NCI-H2227 (cell line): ENCODE measurements at regions not wholly inside any gene's neighbourhood (a gene's known extent, or its start where the extent isn't known, plus 50 kb on each side); places are given as distances from the start of the nearest gene placed in this dataset.

ENCODE experiments used
- DNase-seq: peaks from one replicate; lab custom pipeline; 2025; ENCODE audit not compliant: unreplicated experiment; lab: John Stamatoyannopoulos, UW

DNA sequence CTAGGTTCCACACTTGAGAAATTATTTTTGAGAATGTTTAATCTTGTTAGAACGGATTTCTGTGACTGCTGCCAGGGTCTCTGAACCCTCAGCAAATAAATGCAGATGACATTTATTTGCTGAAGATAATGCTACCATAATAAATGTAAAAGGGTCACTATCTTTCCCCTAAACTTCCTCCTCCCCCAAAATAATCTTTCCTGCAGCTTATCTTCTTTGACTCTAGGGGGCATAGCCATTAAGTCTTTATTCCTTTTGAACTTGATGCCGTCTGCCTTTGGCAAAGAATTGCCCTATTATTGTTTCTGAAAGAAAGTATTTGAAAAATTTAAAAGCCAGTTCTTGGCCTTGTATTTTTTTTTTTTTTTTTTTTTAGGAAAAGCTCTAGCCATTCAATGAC, 63.6 kb upstream of the ACSL3 start:
- peak; percentile 26 for DNase-seq

DNA sequence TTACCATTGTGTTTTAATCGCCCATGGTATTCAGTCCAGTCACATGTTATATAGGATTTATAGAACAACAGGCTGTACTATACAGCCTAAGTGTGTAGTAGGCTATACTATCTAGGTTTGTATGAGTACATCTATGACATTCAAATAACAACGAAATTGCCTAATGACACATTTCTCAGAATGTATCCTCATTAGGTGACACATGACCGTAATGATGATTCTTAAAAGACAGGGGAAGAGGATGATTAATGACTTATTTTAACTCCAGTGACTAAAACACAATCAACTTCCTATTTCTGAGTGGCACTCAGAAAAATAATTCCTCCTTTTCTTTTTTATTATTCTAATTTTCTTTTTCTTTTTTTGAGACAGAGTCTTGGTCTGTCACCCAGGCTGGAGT, 63.0 kb upstream of the ACSL3 start:
- no peak for DNase-seq

DNA sequence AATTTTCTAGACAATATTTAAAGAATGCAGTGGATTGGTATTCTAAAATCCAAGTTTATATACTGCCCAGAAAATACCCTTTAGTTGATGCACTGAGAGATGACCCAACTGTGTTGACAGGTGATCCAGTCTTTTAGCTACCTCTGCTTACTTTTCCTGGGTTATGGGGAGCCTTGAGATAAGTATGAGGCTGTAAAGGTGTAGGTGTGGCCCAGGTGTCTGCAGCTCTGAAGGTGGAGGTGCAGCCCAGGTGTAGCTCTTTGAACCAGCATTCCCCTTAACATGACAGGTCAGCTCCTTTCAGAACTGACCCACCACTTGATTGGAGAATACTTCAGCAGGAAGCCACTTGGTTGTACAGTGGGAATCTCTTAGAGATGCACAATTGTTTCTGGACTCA, 62.3 kb upstream of the ACSL3 start:
- no peak for DNase-seq

DNA sequence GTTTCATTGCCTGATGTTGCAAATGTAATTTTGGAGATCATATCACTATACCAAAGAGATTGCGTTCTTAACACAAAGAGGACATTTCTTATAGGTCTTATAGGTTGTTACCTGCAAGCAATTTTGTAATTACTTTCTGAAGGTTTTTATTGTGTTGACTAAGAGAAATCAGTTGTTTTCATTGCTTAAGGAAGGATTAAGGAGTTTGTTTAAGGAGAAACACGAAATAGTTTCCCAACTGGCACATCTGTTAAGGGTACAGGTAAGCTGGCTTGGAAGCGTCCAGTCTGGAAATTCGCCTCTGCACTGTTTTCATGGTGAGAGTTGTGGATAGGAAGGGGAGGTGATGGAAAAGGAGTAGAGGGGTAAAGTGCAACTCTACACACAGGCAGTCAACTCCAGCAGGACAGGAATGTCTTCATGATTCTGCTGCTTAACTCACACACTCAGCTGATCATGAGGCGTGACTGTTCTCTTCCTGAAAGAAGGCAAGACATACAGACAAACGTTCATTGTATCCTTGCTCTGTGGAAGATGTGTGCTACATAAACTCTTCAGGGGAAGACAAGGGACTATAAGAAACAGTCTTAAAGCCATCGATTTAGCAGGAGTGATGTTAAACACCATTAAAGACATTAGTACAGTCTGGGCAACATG, 61.4 kb upstream of the ACSL3 start:
- DNase-seq, result no peak

DNA sequence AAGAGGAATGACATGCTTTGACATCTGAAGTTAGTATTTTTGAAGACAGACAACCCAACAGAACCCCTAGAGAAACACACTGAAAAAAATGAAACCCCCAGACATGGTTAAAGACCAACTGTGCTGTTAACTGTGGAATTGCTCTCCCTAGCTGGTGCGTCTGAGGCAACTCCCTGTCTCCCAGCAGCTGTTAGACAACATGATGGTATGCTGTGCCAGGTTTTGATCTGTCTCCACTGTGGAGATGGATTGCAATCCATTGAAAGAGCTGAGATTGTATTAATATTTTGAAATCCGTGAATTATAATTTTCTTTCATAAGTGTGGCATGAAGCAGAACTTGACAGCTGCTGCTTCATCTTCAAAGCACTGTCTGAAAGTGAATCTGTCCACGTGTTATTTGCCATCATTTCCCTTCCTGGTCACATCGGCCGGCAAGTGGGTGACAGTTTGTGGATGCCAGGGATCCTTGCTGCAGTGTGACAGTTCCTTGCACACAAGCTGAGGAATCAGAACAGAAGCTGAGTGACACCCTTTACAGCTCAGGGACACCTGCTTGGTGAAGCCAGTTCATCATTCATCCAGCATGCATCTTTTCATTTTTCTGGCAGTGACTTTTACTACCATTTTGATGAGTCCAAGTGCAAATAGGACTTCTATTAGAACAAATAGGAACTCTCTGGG, 58.2 kb upstream of the ACSL3 start:
- DNase-seq, result no peak

DNA sequence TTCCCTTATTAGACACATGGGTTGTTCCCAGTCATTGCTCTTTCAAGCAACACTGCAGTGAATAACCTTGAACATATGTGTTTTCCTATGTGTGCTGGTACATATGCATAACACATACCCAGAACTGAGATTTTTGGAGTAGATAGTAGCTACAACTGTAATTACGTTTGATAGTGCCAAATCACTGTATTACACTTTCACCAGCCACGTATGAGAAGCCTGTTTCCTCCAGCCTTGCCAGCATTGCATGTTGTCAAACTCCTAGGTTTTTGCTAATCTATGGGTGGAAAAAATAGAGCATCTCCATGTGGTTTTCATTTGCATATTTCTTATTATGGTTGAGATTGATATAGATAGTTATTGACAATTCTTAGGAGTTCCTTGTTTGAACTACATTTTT, 56.5 kb upstream of the ACSL3 start:
- DNase-seq, result no peak

DNA sequence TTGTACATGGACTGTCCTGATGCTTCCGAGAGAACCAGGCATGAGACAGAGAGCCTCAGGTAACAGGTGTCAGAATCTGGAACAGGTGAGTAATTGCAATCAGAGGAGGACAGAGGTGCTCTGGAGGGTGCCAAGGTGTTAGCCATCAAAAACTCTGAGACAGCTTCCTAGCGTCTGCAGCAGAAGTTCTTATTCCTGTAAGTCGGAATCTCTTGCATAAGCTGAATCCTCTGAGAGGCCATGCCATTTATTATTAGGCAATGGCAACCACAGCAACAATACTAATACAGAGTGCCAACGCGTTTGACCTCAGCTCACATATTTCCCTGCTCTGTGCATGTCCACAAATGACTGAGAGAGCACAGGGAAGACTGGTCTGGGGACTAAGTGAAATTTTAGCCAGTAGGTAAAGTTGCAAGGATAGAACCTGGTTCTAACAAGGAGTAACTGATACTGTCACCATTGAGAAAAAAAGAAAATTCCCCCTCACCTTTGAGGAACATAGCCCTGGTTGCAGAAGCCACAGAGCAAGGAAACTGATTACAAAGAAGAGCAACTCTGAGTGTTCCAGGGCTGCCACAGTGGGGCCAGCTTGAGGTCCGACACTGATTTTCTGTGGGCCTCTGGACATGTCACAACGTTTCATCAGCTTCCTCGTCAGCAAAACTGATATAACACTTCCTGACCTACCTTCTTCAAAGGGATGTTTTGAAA, 55.1 kb upstream of the ACSL3 start:
- no peak for DNase-seq

DNA sequence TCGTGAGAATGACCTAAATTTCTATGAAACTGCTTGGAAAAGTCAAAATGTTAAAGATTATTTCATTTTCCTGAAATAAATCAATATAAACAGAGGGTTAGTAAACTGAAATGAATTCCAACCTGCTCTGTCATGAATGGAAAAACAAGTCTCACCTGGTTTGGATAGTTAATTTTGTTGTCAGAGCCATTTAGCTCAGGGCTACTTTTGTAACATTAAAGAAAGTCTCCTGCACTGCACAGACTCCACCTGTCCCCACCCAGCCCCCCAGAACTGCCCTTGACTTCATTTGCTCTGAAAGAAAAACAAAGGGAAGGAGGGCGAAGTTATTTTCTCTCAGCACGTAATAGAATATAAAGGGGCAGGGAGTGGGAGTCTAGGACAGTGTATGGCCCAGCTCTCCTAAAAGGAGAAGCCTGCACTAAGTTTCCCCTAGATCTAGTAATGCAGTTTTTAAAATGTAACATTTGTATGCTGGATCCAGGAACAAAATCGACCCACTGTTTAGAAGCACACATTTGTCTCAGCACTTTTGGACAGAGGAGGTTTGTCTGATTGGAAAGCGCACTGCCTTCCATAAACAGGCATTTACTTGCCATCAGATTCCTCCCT, 54.2 kb upstream of the ACSL3 start:
- DNase-seq, result no peak

DNA sequence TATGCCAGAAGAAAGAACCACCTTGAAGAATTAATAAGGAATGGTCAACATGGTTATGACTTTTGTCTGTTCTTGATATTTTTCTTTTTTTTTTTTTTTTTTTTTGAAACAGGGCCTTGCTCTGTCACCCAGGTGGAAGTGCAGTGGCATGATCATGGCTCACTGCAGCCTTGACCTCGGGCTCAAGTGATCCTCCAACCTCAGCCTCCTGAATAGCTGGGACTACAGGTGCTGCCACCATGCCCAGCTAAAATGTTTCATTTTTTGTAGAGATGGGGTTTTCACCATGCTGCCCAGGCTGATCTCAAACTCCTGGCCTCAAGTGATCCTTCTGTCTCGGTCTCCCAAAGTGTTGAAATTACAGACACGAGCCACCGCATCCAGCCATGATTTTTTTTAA, 53.4 kb upstream of the ACSL3 start:
- no peak for DNase-seq

DNA sequence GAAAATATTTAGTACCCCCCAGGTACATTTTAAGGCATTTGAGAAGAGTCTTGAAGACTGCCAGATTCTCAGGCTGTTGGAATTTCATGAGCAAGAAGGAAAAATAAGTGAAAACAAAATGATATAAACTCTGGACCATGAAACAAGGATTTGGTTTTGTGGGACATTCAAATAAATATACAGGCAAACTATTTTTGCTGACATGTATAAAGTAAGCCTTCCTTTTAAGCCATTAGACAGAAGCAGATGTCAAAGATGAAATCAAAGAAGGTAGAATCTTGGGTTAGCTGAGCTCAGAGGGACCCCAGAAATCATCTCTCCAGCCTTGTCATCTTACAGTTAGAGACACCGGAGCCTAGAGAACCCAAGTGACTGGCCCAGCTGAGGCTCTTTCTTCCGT, 51.3 kb upstream of the ACSL3 start:
- no peak for DNase-seq

DNA sequence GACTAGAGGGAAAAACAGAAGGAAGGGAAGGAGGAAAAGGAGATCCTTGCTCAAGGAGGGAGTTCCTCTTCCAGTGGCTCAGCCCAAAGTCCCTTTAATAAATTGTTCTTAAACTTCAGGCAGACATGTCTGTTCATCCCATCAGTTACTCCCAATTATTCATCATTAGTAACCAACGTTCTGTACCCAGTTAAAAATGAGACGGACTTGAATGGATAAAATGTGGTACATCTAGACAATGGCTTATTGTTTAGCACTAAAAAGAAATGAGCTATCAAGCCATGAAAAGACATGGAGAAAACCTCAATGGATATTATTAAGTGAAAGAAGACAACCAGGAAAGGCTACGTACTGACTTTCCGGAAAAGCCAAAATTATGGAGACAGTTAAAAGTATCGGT, 50.8 kb upstream of the ACSL3 start:
- no peak for DNase-seq
